AG04449 (cell line): ENCODE measurements at regions not wholly inside any gene's neighbourhood (a gene's known extent, or its start where the extent isn't known, plus 50 kb on each side); places are given as distances from the start of the nearest gene placed in this dataset.

Experiments used
- CTCF ChIA-PET: fragments of 350-600 bp; formaldehyde crosslinking; extraction: SDS; loops from one replicate; lab custom pipeline; 2021; ENCODE audit warnings: antibody characterized with exemption; lab: Yijun Ruan, JAX
- POLR2A ChIA-PET: fragments of 400-600, 350-600 bp; formaldehyde crosslinking; extraction: SDS; loops from one replicate; lab custom pipeline; 2020; ENCODE audit warnings: antibody characterized with exemption, inconsistent platforms; lab: Yijun Ruan, JAX
- DNase-seq: peaks from one replicate; pipeline ENCODE4 v3.0.0-alpha.2; 2010; ENCODE audit warnings: low read depth, low spot score
- H3K4me3 ChIP-seq: 2 replicates; pipeline ENCODE4 v1.5.1; 2011; ENCODE audit warnings: low read depth, mild to moderate bottlenecking, control low read depth, low read length
- TF ChIP-seq, protein P1 (sequence below): IDR thresholded peaks from one replicate; pipeline ENCODE4 v1.5.1; 2011; ENCODE audit warnings: mild to moderate bottlenecking, moderate library complexity, low read length, control low read depth, inconsistent platforms; ENCODE audit not compliant: insufficient read depth; ENCODE audit errors: missing control alignments

DNA sequence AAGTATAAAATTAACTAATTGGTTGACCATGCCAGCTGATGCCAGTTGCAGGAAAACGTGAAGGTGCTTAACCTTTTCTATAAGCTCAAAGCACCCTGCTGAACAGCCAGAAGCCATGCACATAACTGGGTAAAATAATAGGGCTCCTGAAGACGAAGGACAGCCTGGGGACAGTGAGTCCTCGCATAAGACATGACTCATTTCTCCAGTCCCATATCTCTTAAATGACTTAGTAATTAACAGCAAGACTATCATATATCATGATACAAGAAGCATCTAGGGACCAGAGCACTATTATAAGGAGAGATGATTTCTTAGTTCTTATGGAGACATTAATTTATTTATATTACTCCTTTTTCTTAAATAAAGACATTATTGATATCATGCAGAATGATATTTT is 100.5 kb upstream of the DOK6 start:
- DNase-seq, result no peak
- TF ChIP-seq, protein P1, sequence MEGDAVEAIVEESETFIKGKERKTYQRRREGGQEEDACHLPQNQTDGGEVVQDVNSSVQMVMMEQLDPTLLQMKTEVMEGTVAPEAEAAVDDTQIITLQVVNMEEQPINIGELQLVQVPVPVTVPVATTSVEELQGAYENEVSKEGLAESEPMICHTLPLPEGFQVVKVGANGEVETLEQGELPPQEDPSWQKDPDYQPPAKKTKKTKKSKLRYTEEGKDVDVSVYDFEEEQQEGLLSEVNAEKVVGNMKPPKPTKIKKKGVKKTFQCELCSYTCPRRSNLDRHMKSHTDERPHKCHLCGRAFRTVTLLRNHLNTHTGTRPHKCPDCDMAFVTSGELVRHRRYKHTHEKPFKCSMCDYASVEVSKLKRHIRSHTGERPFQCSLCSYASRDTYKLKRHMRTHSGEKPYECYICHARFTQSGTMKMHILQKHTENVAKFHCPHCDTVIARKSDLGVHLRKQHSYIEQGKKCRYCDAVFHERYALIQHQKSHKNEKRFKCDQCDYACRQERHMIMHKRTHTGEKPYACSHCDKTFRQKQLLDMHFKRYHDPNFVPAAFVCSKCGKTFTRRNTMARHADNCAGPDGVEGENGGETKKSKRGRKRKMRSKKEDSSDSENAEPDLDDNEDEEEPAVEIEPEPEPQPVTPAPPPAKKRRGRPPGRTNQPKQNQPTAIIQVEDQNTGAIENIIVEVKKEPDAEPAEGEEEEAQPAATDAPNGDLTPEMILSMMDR, result no peak
- CTCF ChIA-PET, result no interaction called here
- POLR2A ChIA-PET, result no interaction called here
- H3K4me3 ChIP-seq, result no peak overlapping the region

DNA sequence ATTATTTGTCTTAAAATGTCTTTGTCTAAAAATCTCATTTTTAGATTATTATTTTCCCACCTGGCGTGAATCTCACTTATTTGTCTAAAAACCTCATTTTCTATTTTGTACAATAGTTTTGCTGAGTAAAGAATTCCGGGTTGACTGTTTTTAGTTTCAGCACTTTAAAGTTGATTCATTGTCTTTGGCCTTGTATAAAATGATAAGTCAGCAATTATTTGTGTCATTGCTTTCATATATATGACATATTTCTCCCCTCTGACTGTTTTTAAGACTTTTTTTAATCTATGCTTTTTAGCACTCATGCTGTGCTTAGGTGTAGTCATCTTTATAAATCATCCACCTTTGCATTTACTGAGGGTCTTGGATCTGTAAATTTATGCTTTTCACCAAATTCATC is 92.1 kb upstream of the DOK6 start:
- POLR2A ChIA-PET, result no interaction called here
- H3K4me3 ChIP-seq, result no peak overlapping the region
- TF ChIP-seq, protein P1, result no peak
- no peak for DNase-seq
- CTCF ChIA-PET, result no interaction called here

DNA sequence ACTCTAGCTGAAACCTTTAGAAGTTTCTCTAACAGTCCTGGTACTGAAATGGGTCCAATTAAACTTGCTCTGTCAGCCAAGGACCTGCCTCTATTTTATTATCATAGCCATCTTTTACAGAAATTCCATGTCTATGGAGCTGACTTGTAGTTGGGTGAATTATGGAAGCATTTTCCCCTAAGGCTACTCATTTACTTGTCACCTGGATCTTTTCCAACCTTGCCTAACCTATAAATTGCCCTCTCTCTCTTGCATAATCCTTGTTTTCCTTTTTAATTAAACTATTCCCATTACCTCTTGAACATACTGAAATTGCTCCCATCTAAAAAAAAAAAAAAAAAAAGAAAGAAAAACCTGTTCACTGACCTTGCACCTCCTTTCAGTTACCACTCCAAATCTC is 74.6 kb upstream of the DOK6 start:
- ChIA-PET POLR2A (no interaction called here), CTCF (no interaction called here)
- DNase-seq, result no peak
- H3K4me3 ChIP-seq, result no peak overlapping the region
- TF ChIP-seq, protein P1, result no peak

DNA sequence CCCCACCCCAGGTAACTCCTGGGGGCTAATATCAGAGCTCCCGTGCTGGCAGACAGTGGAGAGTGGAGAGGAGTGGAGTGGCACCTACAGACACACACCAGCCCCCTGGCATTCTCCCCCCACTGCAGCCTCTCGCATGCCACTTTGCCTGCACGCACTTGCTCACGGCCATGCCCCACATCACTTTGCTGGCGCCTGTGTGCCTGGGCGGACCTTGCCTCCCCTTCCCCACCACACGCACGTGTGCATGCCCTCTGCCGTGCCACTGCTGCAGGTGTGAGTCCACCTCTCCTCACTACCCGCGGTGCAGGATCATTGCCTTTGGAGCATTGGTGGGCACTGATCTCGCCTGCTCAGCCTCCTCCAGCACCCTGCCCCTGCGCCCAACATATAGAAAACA is 72.6 kb upstream of the DOK6 start:
- CTCF ChIA-PET, result no interaction called here
- POLR2A ChIA-PET, result no interaction called here
- DNase-seq, result no peak
- no peak overlapping the region for H3K4me3 ChIP-seq
- TF ChIP-seq, protein P1, result no peak

DNA sequence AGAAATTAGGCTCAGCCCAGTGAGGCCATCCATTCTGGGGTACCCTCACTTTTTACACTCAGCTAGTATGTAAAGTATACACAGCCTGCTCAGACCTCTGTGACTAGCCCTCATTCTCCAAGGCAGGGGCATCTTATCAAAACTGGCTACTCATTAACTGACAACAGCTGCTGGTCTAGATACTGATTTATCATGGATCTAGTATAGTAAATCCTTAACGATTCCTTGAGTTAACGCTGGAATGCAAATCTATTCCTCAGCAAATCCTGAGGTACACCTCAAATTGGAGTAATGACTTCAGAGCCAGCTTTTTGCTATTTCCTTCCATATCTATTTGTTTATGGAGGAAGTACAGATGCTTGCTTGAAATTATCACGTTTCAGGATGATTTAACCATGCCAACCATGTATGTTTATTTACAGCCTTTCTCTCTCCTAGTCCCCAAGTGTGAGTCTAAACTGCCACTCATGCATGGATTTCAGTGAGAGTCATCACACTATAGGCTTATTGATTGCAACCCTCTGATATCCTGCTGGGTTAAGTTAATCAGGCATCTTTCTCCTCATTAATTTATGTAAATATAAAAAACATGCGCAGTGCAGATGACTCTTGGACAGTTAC is 70.2 kb upstream of the DOK6 start:
- POLR2A ChIA-PET, result no interaction called here
- CTCF ChIA-PET, result no interaction called here

DNA sequence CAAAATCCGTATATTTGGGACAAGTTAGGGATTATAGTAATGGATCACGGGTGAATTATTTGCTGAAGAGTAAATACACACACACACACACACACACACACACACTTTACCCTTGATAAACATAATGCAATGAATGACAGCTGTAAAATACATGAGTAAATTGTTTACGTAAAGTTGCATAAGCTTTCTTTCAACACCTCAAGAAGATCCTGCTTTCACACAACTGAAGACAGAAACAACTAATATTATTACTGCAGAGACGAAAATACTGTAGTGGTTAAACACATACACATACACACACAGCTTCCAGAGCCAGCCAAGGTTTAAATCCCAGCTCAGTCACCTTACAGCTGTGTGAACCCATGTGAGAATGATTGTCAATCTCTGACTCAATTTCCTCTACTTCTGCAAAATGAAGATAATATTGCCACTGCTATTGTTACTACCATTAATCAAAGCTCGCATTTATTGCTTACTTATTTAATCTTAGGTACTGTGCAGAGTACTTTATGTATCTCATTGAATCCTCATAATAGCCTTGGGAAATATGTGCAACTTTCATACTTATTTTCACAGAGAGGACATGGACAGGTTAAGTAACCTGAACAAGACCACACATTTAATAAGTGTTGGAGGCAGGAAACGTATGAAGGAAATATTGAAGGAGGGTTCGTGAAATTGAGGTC is 50.6 kb upstream of the DOK6 start:
- TF ChIP-seq, protein P1, result no peak
- DNase-seq, result no peak
- ChIA-PET POLR2A (no interaction called here), CTCF (no interaction called here)
- no peak overlapping the region for H3K4me3 ChIP-seq

More for the DNA sequence above, 70.2 kb upstream of the DOK6 start:
- no peak for DNase-seq
- TF ChIP-seq, protein P1, result no peak
- H3K4me3 ChIP-seq, result no peak overlapping the region
